ENCODE measurements at regions not wholly inside any gene's neighbourhood (a gene's known extent, or its start where the extent isn't known, plus 50 kb on each side); places are given as distances from the start of the nearest gene placed in this dataset.

DNA sequence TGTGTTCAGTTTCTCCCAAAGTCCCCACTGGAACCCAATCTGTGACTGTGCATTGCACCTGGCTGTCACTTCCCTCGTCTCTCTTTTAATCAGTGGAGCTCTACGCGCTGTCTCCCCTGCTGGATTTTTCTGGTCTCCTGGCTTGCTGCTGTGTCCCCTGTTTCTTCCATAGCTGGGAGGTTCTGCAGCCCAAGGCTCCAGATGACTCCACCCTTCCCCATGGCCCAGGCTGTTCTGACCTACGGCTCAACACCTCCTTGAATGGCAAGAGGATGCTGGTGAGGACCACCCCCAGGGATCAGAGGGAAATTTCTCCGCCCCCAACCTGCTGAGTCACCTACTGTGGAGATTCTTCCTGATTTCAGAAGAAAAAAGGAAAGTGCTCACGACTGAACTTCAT is 961.4 kb upstream of the ZNF722 start:
- Histone ChIP-seq H3K79me2 (ENCODE audit: control insufficient read depth, insufficient read depth, low read length) (no peaks in the 10 kb centered on the region), H3K4me2 (ENCODE audit: insufficient read depth, low read length) (no peak overlapping the region), H3K36me3 (ENCODE audit: control insufficient read depth in 2 of 2, extremely low read depth in 1 of 2, insufficient read depth in 2 of 2, low read length in 2 of 2) (no peaks in the 10 kb centered on the region), H4K20me1 (replicated peaks; ENCODE audit: control insufficient read depth, extremely low read depth, insufficient read depth, low read length) (no peaks in the 10 kb centered on the region), H3K27ac (ENCODE audit: insufficient read depth, low read depth, low read length) (no peak overlapping the region), H3K27me3 (ENCODE audit: control insufficient read depth in 2 of 2, insufficient read depth in 2 of 2, low read length in 2 of 2) (no peaks in the 10 kb centered on the region), H3K9ac (replicated peaks; ENCODE audit: extremely low read depth, insufficient read depth, low read length) (no peak overlapping the region), H3K4me1 (ENCODE audit: control insufficient read depth, extremely low read depth, insufficient read depth, low read length) (no peaks in the 10 kb centered on the region), H2AFZ (ENCODE audit: low read depth, low read length) (no peak overlapping the region), H3K9me1 (replicated peaks; ENCODE audit: control insufficient read depth, extremely low read depth, insufficient read depth, low read length) (no peaks in the 10 kb centered on the region), H3K4me3 (replicated peaks in 1 of 3; ENCODE audit: insufficient read depth in 1 of 3, low read depth in 1 of 3, low read length in 3 of 3) (no peak overlapping the region), H3K9me3 (replicated peaks; ENCODE audit: control insufficient read depth, insufficient read depth, low read length) (no peaks in the 10 kb centered on the region)
- BruUV-seq (replicated peaks): no TSS peak
- intact Hi-C loops (cut with micrococcal nuclease): no loop called here
- dilution Hi-C loops (cut with MboI; ENCODE audit: extremely low pct_ligation_motif_present, low sequenced_read_pairs): no loop called here
- FAIRE-seq: no peak
- ChIA-PET CTCF (no interaction called here), POLR2A (no interaction called here)
- DNase-seq (ENCODE audit: low read depth, low spot score): no peak
- TF ChIP-seq, protein P1, sequence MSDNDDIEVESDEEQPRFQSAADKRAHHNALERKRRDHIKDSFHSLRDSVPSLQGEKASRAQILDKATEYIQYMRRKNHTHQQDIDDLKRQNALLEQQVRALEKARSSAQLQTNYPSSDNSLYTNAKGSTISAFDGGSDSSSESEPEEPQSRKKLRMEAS (IDR thresholded peaks at IDR 0.05; ENCODE audit: insufficient read depth, insufficient read length): no peak
- no peak for TF ChIP-seq MYC (IDR thresholded peaks at IDR 0.05; ENCODE audit: low read depth, low read length)
- no peak for TF ChIP-seq POLR2AphosphoS5 (IDR thresholded peaks at IDR 0.05; ENCODE audit: insufficient read depth, low read depth, low read length)
- no peak for TF ChIP-seq GATA2 (IDR thresholded peaks at IDR 0.05; ENCODE audit: insufficient read depth, insufficient read length, low read depth, low read length)
- no peak for TF ChIP-seq JUN (IDR thresholded peaks at IDR 0.05; ENCODE audit: borderline replicate concordance, insufficient read depth, insufficient read length, low read depth)
- TF ChIP-seq, protein P2, sequence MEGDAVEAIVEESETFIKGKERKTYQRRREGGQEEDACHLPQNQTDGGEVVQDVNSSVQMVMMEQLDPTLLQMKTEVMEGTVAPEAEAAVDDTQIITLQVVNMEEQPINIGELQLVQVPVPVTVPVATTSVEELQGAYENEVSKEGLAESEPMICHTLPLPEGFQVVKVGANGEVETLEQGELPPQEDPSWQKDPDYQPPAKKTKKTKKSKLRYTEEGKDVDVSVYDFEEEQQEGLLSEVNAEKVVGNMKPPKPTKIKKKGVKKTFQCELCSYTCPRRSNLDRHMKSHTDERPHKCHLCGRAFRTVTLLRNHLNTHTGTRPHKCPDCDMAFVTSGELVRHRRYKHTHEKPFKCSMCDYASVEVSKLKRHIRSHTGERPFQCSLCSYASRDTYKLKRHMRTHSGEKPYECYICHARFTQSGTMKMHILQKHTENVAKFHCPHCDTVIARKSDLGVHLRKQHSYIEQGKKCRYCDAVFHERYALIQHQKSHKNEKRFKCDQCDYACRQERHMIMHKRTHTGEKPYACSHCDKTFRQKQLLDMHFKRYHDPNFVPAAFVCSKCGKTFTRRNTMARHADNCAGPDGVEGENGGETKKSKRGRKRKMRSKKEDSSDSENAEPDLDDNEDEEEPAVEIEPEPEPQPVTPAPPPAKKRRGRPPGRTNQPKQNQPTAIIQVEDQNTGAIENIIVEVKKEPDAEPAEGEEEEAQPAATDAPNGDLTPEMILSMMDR (IDR thresholded peaks at IDR 0.05; ENCODE audit: extremely low read depth in 1 of 2, insufficient read depth in 1 of 2, low read depth in 1 of 2, low read length in 2 of 2): no peak
- TF ChIP-seq EZH2 (IDR thresholded peaks at IDR 0.05; ENCODE audit: borderline replicate concordance, low read depth, low read length, severe bottlenecking): no peak
- no peak for TF ChIP-seq FOS (IDR thresholded peaks at IDR 0.05; ENCODE audit: borderline replicate concordance, insufficient read depth, low read length)
- no peak for TF ChIP-seq POLR2A (IDR thresholded peaks at IDR 0.05; ENCODE audit: low read depth, low read length)

All from endothelial cell of umbilical vein (primary cell).